ENCODE measurements at regions not wholly inside any gene's neighbourhood (a gene's known extent, or its start where the extent isn't known, plus 50 kb on each side); places are given as distances from the start of the nearest gene placed in this dataset.

GRCh38 chr2:220356076-220356475 is 728.6 kb downstream of the SLC4A3 start:
- TF ChIP-seq TARDBP (IDR thresholded peaks at IDR 0.05) (no peak), LEF1 (IDR thresholded peaks at IDR 0.05; ENCODE audit: borderline replicate concordance) (no peak), HDGF (IDR thresholded peaks at IDR 0.05; ENCODE audit: borderline replicate concordance) (no peak), FOXK2 (IDR thresholded peaks at IDR 0.05) (no peak), NFRKB (IDR thresholded peaks at IDR 0.05) (no peak), ELF4 (IDR thresholded peaks at IDR 0.05) (no peak), FOXA1 (IDR thresholded peaks at IDR 0.05) (no peak), FOXM1 (IDR thresholded peaks at IDR 0.05; ENCODE audit: borderline replicate concordance) (no peak), BHLHE40 (IDR thresholded peaks at IDR 0.05; ENCODE audit: borderline replicate concordance) (no peak), PKNOX1 (IDR thresholded peaks at IDR 0.05) (no peak), SUZ12 (IDR thresholded peaks at IDR 0.05) (no peak), SP1 (IDR thresholded peaks at IDR 0.05) (no peak), ARNT (IDR thresholded peaks at IDR 0.05) (no peak), ZNF384 (IDR thresholded peaks at IDR 0.05) (no peak)

All from HEK293T (cell line).